T47D (cell line): ENCODE measurements at regions not wholly inside any gene's neighbourhood (a gene's known extent, or its start where the extent isn't known, plus 50 kb on each side); places are given as distances from the start of the nearest gene placed in this dataset.

Source experiments
- DNase-seq, 2 experiments: peaks; one replicate each; pipeline versions ENCODE4 v3.0.0 to v3.0.0-alpha.2; 2011 to 2012; ENCODE audit warnings: low read depth in 1 of 2, low spot score in 1 of 2
- JUND ChIP-seq: IDR thresholded peaks from 2 replicates; pipeline ENCODE4 v1.6.1; 2012; ENCODE audit warnings: low read depth
- in situ Hi-C: cut with HindIII; loops from 2 replicates; pipeline ENCODE4 v1.10.0; 2016; ENCODE audit warnings: low sequenced_read_pairs, low pct_unique_long_range_greater_than_20kb

DNA sequence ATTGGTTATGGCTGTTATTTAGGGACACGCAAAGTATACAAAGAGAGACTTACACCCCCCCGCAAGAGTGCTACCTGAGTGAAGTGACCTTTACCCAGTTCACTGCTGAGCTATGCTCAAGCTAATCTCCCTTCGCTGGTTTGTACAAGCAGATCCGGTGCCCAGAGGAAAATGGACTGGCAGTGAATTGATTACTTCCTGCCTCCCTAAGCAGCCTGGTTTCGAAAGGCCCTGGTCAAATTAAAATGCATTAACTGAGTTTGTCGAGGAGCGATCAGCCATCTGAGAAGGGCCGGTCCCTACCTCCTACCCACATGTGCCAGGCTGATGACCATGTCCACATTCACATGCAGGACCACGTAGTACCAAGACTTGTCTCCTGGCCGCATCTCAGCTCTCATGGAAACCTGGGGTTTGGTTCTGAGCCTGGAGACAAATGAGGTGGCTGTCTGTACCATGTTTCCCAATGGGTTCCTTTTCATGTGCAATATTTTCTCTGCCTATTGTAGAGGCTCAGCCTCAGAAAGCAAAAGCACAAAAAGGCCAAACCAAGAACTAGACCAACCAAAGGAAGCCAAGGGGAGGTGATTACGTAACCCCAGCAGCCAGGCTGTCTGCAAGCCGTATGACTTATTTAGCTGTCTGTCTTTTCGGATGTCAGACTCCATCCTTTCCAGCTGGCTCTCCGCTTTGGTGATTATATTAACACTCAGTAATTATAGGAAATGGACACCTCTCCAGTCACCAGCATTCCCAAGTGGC, 284.7 kb upstream of the PWP1 start:
- TF ChIP-seq JUND, result no peak
- in situ Hi-C loops, result no loop called here
- DNase-seq, result no peak

DNA sequence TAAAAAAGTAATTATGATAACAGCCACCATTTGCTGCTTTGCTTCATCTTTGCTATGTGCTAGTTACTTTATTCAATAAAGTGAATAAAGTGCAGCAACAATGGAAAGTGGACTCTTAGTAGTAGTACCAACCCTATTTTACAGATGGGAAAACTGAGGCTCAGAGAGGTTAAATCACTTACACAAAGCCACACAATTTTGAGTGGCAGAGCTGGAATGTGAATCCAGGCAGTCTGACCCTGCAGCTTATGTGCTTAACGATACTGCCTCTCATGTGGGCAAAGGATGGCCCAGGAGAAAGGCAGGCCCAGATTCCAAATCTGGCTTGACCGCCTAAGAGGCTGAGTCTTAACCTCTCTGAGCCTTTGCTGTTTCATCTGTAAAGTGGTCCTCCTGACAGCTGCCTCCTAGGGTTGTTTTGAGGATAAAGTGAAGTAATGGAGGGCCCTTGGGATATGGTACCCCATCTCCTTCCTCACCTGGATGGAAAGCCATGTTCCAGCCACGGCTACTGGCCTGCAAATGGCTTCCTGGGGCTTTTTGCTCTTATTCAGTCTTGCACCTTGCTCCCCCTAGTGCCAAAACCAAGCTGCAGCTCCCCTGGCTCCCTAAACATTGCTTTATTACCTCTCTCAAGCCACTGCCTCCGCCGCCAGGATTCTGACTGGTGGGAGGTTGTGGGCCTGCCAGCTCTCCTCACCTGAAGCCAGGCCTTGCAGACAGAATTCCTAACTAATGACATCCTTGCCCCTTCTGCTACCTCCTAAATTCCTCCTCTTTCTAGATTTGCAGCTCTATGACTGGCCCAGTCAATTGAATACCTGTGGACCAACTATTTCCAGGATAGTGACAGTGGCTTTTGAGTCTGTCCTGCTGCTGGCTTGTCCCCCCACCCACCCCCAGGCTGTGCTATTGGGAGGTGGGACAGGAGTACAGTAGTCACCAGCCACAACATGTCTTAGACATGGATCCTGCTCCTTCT, 283.3 kb upstream of the PWP1 start:
- in situ Hi-C loops, result no loop called here
- DNase-seq, result peak; percentile 27 to 87

DNA sequence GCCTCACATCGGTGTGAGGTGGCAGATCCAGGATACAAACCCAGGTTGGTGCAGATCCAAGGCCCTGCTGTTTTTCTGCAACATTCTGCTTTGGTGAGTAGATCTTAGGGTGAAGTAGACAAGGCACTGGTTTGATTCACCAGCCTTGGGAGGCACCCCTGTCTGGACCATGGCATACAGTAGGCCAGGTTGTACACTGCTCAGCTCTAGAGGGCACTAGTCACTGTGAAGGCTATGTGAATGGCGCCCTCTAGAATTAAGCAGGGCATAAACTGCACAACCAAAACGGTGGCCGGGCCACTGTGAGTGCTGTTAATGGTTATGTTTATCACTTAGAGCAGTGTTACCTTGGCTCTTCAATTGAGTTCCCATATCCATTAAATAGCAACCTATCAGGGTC, 280.6 kb upstream of the PWP1 start:
- in situ Hi-C loops, result no loop called here
- TF ChIP-seq JUND, result no peak
- peak in 1 of 2 experiments; percentile 84 for DNase-seq

More for the DNA sequence above, 283.3 kb upstream of the PWP1 start:
- no peak for TF ChIP-seq JUND

DNA sequence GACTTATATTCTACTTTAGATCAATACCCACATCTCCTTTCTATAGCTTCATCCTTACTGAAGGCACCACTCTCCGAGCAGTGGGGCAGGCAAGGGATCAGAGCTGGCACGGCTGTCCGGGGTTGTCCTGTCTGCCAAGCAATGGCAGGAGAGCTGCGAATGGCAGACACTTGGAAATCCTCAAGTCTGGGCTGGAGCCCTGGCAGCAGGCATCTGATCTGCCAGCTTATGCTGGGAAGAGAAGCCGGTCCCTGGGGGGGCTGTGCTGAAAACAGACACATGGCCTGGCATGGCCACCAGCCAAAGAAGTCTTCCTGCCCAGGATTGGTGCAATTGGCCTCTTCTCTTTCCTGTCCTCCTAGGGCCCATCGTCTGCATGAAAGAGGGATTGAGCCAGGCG, 280.2 kb upstream of the PWP1 start:
- no peak for DNase-seq
- in situ Hi-C loops, result no loop called here
- TF ChIP-seq JUND, result no peak

DNA sequence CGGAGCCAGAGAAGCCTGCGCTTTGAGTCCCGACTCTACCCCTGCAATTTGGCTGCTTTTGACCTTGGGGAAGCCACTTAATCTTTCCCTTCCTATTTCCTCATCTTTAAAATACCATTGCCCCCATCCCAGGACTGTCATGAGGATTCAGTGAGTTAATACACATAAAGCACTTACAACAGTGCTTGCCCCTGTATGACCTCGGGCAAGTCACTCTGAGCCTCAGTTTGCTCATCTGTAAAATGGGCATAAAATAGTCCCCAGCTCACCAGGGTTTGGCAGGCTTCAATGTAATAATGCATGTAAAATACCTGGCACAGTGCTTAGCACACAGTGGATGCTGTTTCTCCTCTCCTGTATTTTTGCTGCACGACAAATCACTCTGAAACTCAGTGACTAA, 278.7 kb upstream of the PWP1 start:
- no peak for TF ChIP-seq JUND
- in situ Hi-C loops, result no loop called here
- DNase-seq, result no peak

DNA sequence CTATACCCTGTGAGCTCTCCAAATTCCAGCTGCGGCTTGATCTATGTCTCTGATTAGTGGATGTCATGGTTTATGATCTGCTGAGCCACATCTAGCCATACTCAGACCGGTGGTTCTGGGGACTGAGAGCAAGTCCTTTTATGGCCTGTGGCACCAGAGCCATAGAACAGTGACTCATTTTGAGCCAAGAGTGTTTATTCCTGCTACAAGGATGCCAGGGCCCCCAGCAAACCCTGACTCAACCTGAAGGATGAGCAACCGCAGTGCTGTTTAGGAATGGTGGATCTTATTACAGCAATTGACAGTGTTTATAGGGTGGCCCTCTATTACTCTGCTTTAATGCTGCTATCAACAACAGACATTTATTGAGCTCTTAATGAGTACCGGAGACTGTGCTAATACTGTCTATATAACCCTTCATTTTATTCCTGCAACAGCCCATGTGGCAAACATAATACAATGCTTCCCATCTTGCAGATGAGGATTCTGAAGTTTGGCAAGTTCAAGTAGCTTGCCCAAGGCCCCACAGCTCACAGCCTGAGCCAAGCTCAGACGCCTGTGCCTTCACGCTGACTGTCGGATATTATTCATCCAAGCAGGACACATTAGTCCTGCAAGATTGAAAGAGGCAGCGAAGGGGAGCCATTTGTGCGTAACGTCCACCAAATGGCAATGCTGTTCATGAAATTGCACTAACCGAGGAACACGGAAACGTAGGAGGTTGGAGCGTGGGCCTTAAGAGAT, 273.6 kb upstream of the PWP1 start:
- in situ Hi-C loops, result no loop called here
- no peak for TF ChIP-seq JUND
- no peak for DNase-seq

DNA sequence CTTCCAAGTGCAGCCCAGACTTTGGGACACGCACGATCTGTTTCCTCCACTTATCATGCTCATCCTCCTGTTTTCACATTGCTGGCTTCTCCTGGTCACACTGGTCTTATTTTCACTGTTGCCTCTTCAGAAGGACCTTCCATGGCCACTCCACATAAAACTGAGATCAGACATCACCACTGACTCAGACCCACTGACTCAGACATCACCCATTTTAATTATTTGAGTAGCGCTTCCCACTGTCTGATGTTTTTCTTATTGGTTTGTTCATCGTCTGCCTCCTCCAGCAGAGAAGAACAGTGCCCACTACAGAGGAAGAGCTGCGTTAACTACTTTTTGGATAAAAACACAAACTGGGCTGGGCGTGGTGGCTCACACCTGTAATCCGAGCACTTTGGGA, 270.5 kb upstream of the PWP1 start:
- no peak for DNase-seq
- no peak for TF ChIP-seq JUND
- in situ Hi-C loops, result no loop called here

DNA sequence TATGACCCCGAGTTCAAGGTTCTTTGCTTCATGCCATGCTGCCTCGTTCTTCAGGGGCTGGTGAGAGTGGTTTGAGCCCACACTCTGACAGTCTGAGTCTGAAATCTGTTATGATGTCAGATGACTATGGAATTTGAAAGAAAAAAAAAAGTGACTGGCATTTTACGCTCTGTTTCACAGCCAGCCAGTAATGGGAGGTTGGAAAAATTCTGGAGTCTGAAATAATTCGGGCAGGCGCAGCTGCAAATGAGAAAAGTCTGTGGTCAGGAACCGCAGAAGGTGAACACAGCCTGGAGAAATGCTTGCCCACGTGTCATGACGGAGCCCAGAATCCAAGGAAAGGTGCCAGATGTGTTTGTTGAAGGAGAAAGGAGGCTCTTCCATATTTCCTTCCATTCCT, 269.8 kb upstream of the PWP1 start:
- in situ Hi-C loops, result no loop called here
- no peak for TF ChIP-seq JUND
- no peak for DNase-seq

DNA sequence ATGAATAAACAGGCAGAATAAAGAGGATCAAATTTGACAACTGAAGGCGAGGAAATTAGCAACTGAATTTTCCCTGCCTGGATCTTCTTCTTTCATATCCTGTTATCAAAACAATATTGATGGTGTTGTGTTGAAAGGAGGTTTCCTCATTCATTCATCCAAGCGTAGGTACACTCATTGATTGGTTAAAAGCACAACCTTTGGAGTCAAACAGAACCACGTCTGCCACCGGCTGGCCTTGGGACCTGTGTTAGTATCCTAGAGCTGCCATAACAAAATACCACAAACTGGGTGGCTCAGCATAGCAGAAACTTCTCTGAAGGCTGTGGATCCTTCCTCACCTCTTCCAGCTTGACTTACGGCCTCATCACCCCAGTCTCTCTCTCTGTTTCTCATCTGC, 268.6 kb upstream of the PWP1 start:
- in situ Hi-C loops, result no loop called here
- no peak for DNase-seq
- TF ChIP-seq JUND, result no peak

DNA sequence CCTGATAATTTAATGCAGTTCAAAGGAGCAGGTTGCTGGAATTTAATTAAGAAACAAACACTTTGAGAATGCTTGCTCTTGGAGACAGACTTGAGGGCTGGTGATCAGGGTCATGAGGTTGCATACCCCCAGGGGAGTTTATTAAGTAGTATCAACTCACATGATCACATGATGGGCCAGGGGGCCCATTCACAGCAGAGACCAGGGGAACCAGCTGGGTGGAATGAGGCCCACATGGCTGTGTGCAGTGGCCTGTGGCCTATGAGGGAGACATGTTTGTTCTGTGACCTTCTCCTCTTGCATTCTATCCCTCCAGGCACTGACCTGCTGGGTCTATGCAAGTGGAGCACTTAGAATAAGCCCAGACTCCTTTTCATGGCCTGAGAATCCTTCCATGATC, 266.6 kb upstream of the PWP1 start:
- DNase-seq, result no peak
- no peak for TF ChIP-seq JUND
- in situ Hi-C loops, result no loop called here

DNA sequence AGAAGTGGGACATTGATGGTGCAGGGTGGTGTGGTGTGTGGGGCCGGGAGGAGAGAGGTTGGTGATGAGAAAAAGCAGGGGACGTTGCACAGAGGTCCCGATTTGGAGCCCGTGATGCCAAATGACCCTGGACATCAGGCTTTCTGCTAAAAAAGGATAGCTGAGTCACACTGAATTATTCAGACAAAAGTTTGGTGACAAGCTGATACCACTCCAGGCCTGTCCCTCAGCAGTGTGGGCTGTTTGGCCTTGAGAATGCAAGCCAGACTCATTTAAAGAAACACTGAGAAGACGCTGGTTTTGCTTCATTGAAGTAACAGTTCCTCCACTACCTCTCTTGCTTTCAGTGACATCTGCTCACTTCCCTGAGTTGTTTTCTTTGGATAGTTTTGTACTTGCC, 262.1 kb upstream of the PWP1 start:
- in situ Hi-C loops, result no loop called here
- TF ChIP-seq JUND, result no peak
- no peak for DNase-seq

DNA sequence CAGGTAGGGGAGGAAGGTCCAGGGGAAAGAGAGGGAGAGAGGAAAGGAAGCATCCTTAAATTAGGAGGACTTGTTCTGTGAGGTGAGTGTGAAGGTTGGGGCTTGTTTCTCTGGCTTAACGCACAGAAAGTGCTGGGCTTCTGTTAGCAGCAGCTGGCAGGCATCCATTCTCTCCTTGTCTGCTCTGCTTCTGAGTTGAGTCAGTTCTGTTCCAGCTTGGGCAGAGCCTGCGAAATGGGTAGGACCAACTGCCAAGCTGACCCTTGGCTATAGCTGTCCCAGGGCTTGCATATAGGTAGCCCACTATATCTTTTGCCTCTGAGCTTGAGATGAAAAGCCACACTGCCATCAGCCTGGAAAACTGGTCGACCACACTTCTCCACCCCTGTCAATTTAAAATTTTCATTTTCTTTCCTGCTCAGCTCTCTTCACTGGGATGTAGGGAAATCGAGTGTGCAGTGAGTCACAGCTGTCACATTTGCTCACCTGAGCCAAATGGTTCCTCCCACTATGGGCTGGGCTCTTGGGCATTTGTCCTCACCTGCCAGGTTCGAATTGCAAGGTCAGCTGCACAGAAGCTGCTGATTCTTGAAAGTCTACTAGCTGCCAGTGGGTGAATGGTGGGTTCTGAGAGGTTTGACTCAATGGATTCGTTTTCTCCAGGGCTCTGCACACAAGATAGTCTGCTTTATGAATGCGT, 256.4 kb upstream of the PWP1 start:
- in situ Hi-C loops, result no loop called here
- TF ChIP-seq JUND, result no peak
- DNase-seq, result peak in 1 of 2 experiments; percentile 69
